Epithelial cell of proximal tubule (primary cell): ENCODE measurements at regions not wholly inside any gene's neighbourhood (a gene's known extent, or its start where the extent isn't known, plus 50 kb on each side); places are given as distances from the start of the nearest gene placed in this dataset.
"Not testable (repeated sequence)": the region's sequence is repeated elsewhere in the genome, so short reads cannot be mapped to it uniquely, and the experiment has no call there.

ENCODE experiments used
- DNase-seq: peaks from one replicate; pipeline ENCODE4 v3.0.0-alpha.2; 2011; ENCODE audit warnings: low read depth
- H3K4me3 ChIP-seq: 2 replicates; pipeline ENCODE4 v1.5.1; 2011; ENCODE audit warnings: low read depth, mild to moderate bottlenecking, low read length
- TF ChIP-seq, protein P1 (sequence below): conservative IDR thresholded peaks from 2 replicates; pipeline ENCODE4 v1.5.1; 2012; ENCODE audit warnings: low read depth, mild to moderate bottlenecking, low read length

DNA sequence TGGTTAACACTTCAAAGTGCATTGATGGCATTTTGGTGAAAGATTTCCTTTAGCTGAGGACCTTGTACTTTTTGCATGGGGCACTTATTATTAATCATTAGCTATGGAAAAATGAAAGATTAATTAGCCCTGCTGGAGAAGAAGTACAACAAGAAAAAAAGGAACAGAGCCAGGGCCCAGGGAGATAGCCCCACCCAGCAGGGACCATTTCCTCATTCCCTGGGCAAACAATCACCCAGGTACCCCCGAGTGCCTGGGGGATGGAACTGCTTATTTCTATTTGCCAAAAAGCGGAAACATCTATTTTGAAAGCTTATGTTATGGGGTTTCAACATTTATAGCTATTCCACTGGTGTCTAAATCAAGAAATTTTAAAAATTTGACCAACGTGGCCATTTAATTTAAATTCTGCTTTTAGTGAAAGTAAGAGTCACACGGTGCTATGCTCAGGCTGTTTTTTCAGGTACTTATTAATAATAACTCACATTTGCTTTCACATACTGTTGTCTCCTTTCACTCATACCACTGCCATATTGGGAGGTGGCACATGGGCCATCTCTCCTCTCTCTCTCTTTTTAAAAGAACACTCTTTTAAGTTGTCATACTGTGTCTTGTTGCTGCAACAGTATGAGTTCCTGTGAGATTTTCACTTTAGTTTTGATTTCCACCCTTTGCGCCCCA lies 143.6 kb upstream of the KIF5B start:
- DNase-seq, result no peak
- no peak overlapping the region for H3K4me3 ChIP-seq
- TF ChIP-seq, protein P1, sequence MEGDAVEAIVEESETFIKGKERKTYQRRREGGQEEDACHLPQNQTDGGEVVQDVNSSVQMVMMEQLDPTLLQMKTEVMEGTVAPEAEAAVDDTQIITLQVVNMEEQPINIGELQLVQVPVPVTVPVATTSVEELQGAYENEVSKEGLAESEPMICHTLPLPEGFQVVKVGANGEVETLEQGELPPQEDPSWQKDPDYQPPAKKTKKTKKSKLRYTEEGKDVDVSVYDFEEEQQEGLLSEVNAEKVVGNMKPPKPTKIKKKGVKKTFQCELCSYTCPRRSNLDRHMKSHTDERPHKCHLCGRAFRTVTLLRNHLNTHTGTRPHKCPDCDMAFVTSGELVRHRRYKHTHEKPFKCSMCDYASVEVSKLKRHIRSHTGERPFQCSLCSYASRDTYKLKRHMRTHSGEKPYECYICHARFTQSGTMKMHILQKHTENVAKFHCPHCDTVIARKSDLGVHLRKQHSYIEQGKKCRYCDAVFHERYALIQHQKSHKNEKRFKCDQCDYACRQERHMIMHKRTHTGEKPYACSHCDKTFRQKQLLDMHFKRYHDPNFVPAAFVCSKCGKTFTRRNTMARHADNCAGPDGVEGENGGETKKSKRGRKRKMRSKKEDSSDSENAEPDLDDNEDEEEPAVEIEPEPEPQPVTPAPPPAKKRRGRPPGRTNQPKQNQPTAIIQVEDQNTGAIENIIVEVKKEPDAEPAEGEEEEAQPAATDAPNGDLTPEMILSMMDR, result no peak

DNA sequence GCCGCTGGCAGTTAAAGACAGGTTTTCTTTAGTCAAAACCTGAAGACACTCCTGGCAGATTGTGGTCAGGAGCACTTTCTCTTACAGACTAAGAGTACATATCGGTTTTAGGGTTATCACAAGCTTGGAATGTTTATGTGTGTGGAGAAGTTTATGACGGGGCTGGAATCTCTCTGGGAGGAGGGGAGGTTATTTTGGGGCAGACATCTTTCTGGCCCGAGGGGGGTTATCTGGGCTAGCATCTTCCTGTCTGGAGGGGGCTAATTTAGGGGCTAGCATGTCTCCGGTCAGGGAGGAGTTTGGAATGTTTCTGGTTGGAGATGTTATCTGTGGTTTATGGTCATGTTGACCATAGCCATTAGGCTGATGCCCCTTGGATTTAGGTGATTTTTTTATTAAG lies 141.2 kb upstream of the KIF5B start:
- DNase-seq, result no peak
- H3K4me3 ChIP-seq, result no peak overlapping the region
- TF ChIP-seq, protein P1, result no peak

DNA sequence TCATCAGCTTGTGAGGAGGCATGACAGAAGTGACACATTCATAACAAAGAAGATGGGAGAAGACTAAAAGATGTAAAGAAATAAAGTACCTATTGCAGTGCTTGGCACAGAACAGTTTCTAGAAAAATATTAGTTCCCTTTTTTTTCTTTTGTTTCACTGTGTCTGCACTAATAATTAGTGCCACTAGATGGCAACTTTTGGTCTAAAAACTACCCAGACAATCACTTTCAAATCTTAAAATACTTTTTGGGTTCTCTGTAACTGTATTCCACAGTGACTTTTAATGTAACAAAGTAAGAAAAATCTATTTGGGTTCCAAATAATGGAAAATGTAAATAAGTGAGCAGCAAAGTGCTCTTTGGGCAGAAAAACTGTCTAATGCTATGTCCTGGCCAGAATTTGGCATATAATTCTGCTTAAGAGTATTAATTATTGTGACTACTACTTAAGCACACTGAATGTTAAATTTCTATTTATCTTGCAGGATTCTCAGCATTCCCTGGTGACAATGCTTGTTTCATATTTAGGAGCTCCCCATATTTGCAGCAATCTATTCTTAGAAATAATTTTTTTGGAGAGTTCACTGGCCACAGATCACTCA lies 134.8 kb upstream of the KIF5B start:
- DNase-seq, result no peak
- no peak overlapping the region for H3K4me3 ChIP-seq
- TF ChIP-seq, protein P1, result peak; percentile 62

DNA sequence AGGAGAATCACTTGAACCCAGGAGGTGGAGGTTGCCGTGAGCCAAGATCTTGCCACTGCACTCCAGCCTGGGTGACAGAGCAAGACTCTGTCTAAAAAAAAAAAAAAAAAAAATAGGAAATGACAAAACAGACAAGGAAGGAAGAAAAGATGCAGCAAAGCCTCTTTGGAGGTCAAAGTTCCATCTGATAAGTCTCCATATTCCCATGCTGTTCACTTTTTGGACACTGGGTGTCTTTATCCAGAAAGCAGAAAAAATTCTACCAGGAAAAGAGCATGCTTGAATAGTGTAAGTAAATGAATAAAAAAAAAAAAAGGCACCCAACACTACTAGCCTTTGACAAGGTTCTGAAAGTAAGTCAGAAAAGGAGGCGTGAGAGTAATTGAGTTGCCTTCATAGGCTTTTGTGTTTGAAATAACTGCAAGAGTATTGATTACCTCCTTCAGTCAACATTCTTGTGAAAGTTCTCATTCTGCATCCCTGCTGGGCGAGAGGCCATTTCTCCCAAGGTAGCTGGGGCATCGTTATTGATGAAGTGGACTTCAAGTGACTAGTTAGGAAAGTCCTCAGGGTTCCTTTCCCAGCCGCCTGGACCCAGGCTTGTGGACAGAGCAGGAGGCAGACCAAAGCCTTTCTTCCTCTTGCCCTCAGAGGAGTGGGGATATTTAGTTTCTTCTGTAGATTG lies 133.3 kb upstream of the KIF5B start:
- TF ChIP-seq, protein P1, result peak; percentile 39
- DNase-seq, result no peak
- H3K4me3 ChIP-seq, result no peak overlapping the region

DNA sequence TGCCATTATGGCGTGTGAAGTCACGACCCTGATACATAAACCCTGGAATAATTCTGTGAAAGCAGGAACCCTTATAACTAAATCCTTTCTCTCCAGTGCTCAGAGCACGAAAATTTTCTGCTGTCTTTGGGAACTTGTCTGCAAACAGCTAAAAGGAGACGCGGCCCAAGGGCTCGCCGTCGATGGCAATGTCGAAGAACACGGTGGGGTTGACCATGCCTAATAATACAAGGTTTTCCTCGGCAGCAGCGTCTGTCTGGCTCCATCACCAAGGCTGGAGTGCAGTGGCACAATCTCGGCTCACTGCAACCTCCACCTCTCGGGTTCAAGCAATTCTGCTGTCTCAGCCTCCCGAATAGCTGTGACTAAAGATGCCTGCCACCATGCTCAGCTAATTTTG lies 132.4 kb upstream of the KIF5B start:
- not testable (repeated sequence) for H3K4me3 ChIP-seq, DNase-seq

DNA sequence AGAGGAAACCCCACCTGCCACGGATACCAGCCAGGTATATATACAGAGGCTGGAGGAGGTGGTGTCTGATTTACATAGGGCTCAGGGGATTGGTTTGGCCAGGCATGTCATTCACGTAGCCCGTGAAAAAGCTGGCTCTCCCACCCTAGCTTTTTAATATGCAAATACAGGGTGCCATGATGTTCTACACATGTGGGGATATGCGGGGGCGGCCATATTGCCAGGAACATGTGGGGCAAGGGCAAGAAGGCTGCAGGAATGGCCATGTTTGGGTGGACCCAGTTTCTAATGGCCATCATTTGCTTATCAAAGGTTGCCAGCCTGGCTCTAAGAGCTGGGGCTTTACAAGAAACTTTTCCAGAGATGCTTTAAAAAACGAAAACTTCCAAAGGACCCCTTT lies 131.5 kb upstream of the KIF5B start:
- no peak overlapping the region for H3K4me3 ChIP-seq
- TF ChIP-seq, protein P1, result no peak
- DNase-seq, result no peak

DNA sequence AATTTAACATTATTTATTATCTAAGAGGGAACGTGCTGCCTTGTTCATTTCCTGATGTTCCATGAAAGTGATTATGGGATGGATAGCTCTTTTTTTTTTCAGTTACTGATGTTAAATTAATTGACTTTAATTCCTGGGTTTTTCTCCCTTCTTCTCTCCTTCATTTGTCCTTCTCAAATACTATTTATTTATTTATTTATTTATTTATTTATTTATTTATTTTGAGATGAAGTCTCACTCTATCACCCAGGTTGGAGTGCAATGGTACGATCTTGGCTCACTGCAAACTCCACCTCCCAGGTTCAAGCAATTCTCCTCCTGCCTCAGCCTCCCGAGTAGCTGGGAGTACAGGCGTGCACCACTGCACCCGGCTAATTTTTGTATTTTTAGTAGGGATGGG lies 127.4 kb upstream of the KIF5B start:
- DNase-seq, H3K4me3 ChIP-seq: not testable (repeated sequence)

DNA sequence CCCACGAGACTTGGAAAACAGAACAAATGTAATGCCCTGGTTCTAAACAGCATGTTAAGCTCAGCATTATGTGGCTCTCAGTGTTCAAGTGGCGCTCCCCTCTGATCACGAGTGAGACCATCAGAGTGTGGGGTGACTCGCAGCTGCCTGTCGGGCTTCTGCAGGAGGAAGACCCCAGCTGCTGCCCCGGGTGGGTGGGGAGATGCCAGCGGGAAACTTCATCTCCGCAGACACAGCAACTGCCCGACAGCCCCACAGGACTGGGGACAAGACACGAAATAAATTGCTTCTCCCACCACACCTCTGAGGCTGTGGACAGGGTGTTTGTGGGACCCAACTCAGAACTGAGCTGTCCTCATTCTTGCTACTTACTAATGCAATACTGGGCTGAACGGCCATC lies 126.3 kb upstream of the KIF5B start:
- no peak for DNase-seq
- no peak overlapping the region for H3K4me3 ChIP-seq
- TF ChIP-seq, protein P1, result no peak
